H1 (cell line): ENCODE measurements at regions not wholly inside any gene's neighbourhood (a gene's known extent, or its start where the extent isn't known, plus 50 kb on each side); places are given as distances from the start of the nearest gene placed in this dataset.

Experiments
- CTCF ChIA-PET: fragments of 300-600 bp; sonication (Branson Sonifier 250); formaldehyde crosslinking; loops from one replicate; lab custom pipeline; 2021; ENCODE audit not compliant: partially characterized antibody; lab: Charles Lee
- POLR2A ChIA-PET: fragments of 300-600 bp; sonication (Branson Sonifier 250); formaldehyde crosslinking; loops from one replicate; lab custom pipeline; 2021; ENCODE audit warnings: inconsistent platforms; ENCODE audit not compliant: partially characterized antibody; lab: Charles Lee
- DNase-seq, 2 experiments: peaks; one replicate each; pipeline versions ENCODE4 v3.0.0 to v3.0.0-alpha.2; 2010 to 2022; ENCODE audit warnings: low spot score in 2 of 2, low read depth in 1 of 2, mixed read lengths in 1 of 2
- FAIRE-seq: peaks from 2 replicates; lab custom pipeline; 2011; peaks lifted over from hg19 to GRCh38; lab: Jason Lieb, UNC
- H2AFZ ChIP-seq: 2 replicates; pipeline ENCODE4 v1.8.1; 2012; ENCODE audit warnings: low read length, inconsistent platforms
- H2AK5ac ChIP-seq: 2 replicates; pipeline ENCODE4 v1.6.1; 2013; ENCODE audit warnings: low read depth, low read length
- H2BK120ac ChIP-seq: replicated peaks from 2 replicates; pipeline ENCODE3; 2013; ENCODE audit warnings: low read depth, low read length, inconsistent platforms
- H2BK12ac ChIP-seq: 2 replicates; pipeline ENCODE4 v1.6.1; 2013; ENCODE audit warnings: low read depth, low read length
- H2BK15ac ChIP-seq: 2 replicates; pipeline ENCODE4 v1.6.1; 2013; ENCODE audit warnings: low read length
- H2BK20ac ChIP-seq: 2 replicates; pipeline ENCODE4 v1.6.1; 2013; ENCODE audit warnings: low read length
- H2BK5ac ChIP-seq: 2 replicates; pipeline ENCODE4 v1.6.1; 2013; ENCODE audit warnings: low read depth, low read length
- H3K14ac ChIP-seq: 2 replicates; pipeline ENCODE4 v1.6.1; 2013; ENCODE audit warnings: inconsistent platforms; ENCODE audit not compliant: insufficient read length
- H3K18ac ChIP-seq: 2 replicates; pipeline ENCODE4 v1.6.1; 2013; ENCODE audit warnings: low read length; ENCODE audit errors: extremely low read depth
- H3K23ac ChIP-seq: 2 replicates; pipeline ENCODE4 v1.6.1; 2013; ENCODE audit warnings: inconsistent platforms; ENCODE audit not compliant: insufficient read length
- H3K23me2 ChIP-seq: 2 replicates; pipeline ENCODE4 v1.6.1; 2013; ENCODE audit warnings: low read depth, low read length
- H3K27ac ChIP-seq: 2 replicates; pipeline ENCODE4 v1.6.1; 2011; ENCODE audit warnings: low read depth, low read length, inconsistent platforms
- H3K27me3 ChIP-seq, 4 experiments: replicated peaks in 1 of 4; 1 replicate in 1 of 4; 2 replicates in 3 of 4; pipeline versions ENCODE4 v1.6.1 to v1.8.1; 2011 to 2013; ENCODE audit warnings: low read length in 3 of 4, mild to moderate bottlenecking in 3 of 4, inconsistent platforms in 2 of 4, mixed read lengths in 2 of 4, moderate library complexity in 1 of 4; ENCODE audit not compliant: control insufficient read depth in 3 of 4, insufficient read depth in 3 of 4; ENCODE audit errors: extremely low read depth in 1 of 4
- H3K36me3 ChIP-seq, 4 experiments: 2 replicates each; pipeline versions ENCODE4 v1.6.1 to v1.8.1; 2011 to 2013; ENCODE audit warnings: mild to moderate bottlenecking in 4 of 4, low read length in 3 of 4, moderate library complexity in 2 of 4, control low read depth in 1 of 4, inconsistent platforms in 1 of 4; ENCODE audit not compliant: insufficient read depth in 4 of 4, control insufficient read depth in 2 of 4
- H3K4ac ChIP-seq: replicated peaks from 2 replicates; pipeline ENCODE3; 2013; ENCODE audit warnings: low read length, low read depth, mixed read lengths, inconsistent platforms; ENCODE audit not compliant: insufficient read length
- H3K4me1 ChIP-seq, 4 experiments: replicated peaks in 1 of 4; 1 replicate in 1 of 4; 2 replicates in 3 of 4; pipeline versions ENCODE4 v1.6.1 to v1.8.1; 2011 to 2013; ENCODE audit warnings: low read length in 3 of 4, inconsistent platforms in 2 of 4, mixed read lengths in 1 of 4; ENCODE audit not compliant: insufficient read depth in 4 of 4, control insufficient read depth in 3 of 4
- H3K4me2 ChIP-seq, 2 experiments: 2 replicates each; pipeline versions ENCODE4 v1.6.1 to v1.8.1; 2011 to 2013; ENCODE audit warnings: low read depth in 2 of 2, low read length in 2 of 2, control low read depth in 1 of 2, inconsistent platforms in 1 of 2, mild to moderate bottlenecking in 1 of 2; ENCODE audit not compliant: insufficient read depth in 1 of 2
- H3K4me3 ChIP-seq, 4 experiments: fragments of 200-600, 300-600 bp in 1 of 4; sonication (generic), shearing (Covaris generic), sonication (Bioruptor Twin) in 1 of 4; 2 replicates each; pipeline versions ENCODE4 v1.5.1 to v1.8.1; 2011 to 2016; ENCODE audit warnings: low read length in 4 of 4, low read depth in 3 of 4, control low read depth in 2 of 4, inconsistent platforms in 2 of 4, mild to moderate bottlenecking in 2 of 4, mixed read lengths in 1 of 4, moderate library complexity in 1 of 4; ENCODE audit not compliant: insufficient read depth in 2 of 4; ENCODE audit errors: extremely low read depth in 1 of 4
- H3K56ac ChIP-seq: replicated peaks from 2 replicates; pipeline ENCODE3; 2013; ENCODE audit warnings: low read depth, mild to moderate bottlenecking, mixed read lengths, low read length, inconsistent platforms; ENCODE audit not compliant: insufficient read length
- H3K79me1 ChIP-seq: 2 replicates; pipeline ENCODE4 v1.6.1; 2013; ENCODE audit warnings: low read depth, low read length, control low read depth
- H3K79me2 ChIP-seq, 2 experiments: 2 replicates each; pipeline versions ENCODE4 v1.6.1 to v1.8.1; 2012 to 2013; ENCODE audit warnings: low read length in 2 of 2, mild to moderate bottlenecking in 2 of 2, inconsistent platforms in 1 of 2; ENCODE audit not compliant: insufficient read depth in 2 of 2, control insufficient read depth in 1 of 2
- H3K9ac ChIP-seq, 4 experiments: replicated peaks in 1 of 4; 1 replicate in 1 of 4; 2 replicates in 3 of 4; pipeline versions ENCODE4 v1.6.1 to v1.8.1; 2011 to 2013; ENCODE audit warnings: low read depth in 3 of 4, low read length in 3 of 4, control low read depth in 2 of 4, mild to moderate bottlenecking in 2 of 4, moderate library complexity in 2 of 4, inconsistent platforms in 1 of 4; ENCODE audit errors: extremely low read depth in 1 of 4
- H3K9me3 ChIP-seq, 2 experiments: 2 replicates each; pipeline versions ENCODE4 v1.6.1 to v1.8.1; 2012 to 2013; ENCODE audit warnings: mild to moderate bottlenecking in 2 of 2, moderate library complexity in 2 of 2, control low read depth in 1 of 2, inconsistent platforms in 1 of 2, low read depth in 1 of 2, low read length in 1 of 2, mixed read lengths in 1 of 2; ENCODE audit not compliant: insufficient read depth in 2 of 2
- H4K20me1 ChIP-seq, 2 experiments: replicated peaks in 1 of 2; 2 replicates each; pipeline versions ENCODE3 to v1.8.1; 2011 to 2013; ENCODE audit warnings: inconsistent platforms in 2 of 2, low read length in 2 of 2, mild to moderate bottlenecking in 1 of 2; ENCODE audit not compliant: insufficient read depth in 2 of 2, control insufficient read depth in 1 of 2
- H4K5ac ChIP-seq: 2 replicates; pipeline ENCODE4 v1.6.1; 2013; ENCODE audit warnings: low read length, low read depth, mixed read lengths, inconsistent platforms; ENCODE audit not compliant: insufficient read length
- H4K8ac ChIP-seq: 2 replicates; pipeline ENCODE4 v1.8.0; 2013; ENCODE audit warnings: mild to moderate bottlenecking, moderate library complexity, low read length, inconsistent platforms; ENCODE audit not compliant: insufficient read depth; ENCODE audit errors: extremely low read depth
- H4K91ac ChIP-seq: replicated peaks from 2 replicates; pipeline ENCODE3; 2013; ENCODE audit warnings: low read length, mixed read lengths, inconsistent platforms; ENCODE audit not compliant: insufficient read length
- CEBPB ChIP-seq: IDR thresholded peaks from 2 replicates; pipeline ENCODE4 v1.6.1; 2012; ENCODE audit warnings: low read depth, low read length
- JUND ChIP-seq: IDR thresholded peaks from 2 replicates; pipeline ENCODE4 v1.6.1; 2011; ENCODE audit warnings: mild to moderate bottlenecking, improper control_type of control experiment, low read length
- RBBP5 ChIP-seq: IDR thresholded peaks from 2 replicates; pipeline ENCODE4 v1.7.1; 2012; ENCODE audit warnings: low read depth, mild to moderate bottlenecking, inconsistent platforms, low read length, moderate library complexity, borderline replicate concordance
- RFX5 ChIP-seq: IDR thresholded peaks from 2 replicates; pipeline ENCODE4 v1.6.1; 2011; ENCODE audit warnings: low read depth, low read length, improper control_type of control experiment, borderline replicate concordance
- TAF1 ChIP-seq: IDR thresholded peaks from 2 replicates; pipeline ENCODE4 v1.6.1; 2011; ENCODE audit warnings: mild to moderate bottlenecking, low read depth, low read length
- WGBS, 2 experiments: shearing (Covaris generic) in 1 of 2; methylation state at CpG; one replicate each; pipeline versions ENCODE4 v1.1.6 to v1.1.7; 2013 to 2015; ENCODE audit warnings: low lambda C conversion rate in 2 of 2, mixed read lengths in 2 of 2, inconsistent platforms in 1 of 2, low coverage in 1 of 2, missing lambda C conversion rate in 1 of 2; ENCODE audit not compliant: insufficient replicate concordance in 2 of 2, insufficient coverage in 1 of 2, insufficient read length in 1 of 2; ENCODE audit errors: extremely low coverage in 1 of 2, missing lambda C conversion rate in 1 of 2; 5-methylcytosine and 5-hydroxymethylcytosine counted together
- TF ChIP-seq, protein P1 (sequence below): IDR thresholded peaks from 2 replicates; pipeline ENCODE4 v1.6.1; 2012; ENCODE audit warnings: inconsistent platforms

DNA sequence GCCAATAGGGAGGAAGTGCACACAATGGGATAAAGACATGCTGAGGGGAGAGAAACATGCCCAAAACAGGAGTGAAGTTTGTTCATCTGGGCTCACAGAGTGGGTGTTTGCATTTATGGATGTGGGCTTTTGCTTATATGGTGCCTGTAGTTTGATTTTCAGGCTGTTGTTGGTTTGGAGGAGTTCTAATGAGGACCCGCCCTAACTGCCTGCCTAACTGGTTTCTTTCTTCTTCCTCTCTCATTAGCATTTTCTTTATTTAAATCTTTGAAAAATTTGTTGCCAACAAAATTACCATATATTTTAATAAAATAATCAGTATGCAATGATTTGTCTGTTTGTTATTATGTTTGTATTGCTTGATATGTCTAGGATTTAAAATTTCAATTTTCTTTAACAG lies 1965.8 kb downstream of the C4orf33 start:
- CTCF ChIA-PET = interaction anchor here (0.6 kb wide), 1 partner anchor 204 kb away, joined by 3 read pairs; no protein-coding TSS in a partner anchor
- no peak for TF ChIP-seq RFX5
- no peak for TF ChIP-seq JUND
- TF ChIP-seq RBBP5 = no peak
- TF ChIP-seq, protein P1, sequence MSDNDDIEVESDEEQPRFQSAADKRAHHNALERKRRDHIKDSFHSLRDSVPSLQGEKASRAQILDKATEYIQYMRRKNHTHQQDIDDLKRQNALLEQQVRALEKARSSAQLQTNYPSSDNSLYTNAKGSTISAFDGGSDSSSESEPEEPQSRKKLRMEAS = no peak
- TF ChIP-seq TAF1 = no peak
- no peak for TF ChIP-seq CEBPB

More for the DNA sequence above, 1965.8 kb downstream of the C4orf33 start:
- WGBS, 2 experiments = 87% methylated on average over 1 of the region's 1 CpG; no CpG with 5 or more reads in 1 of the 2 experiments
- Histone ChIP-seq H2BK5ac (no peak overlapping the region), H3K4me1 (no peaks in the 10 kb centered on the region), H2AK5ac (no peak overlapping the region), H3K36me3 (no peaks in the 10 kb centered on the region; a peak in 1 of 8 replicates), H3K4me2 (no peak overlapping the region), H3K18ac (no peak overlapping the region), H3K9ac (no peak overlapping the region), H2BK15ac (no peak overlapping the region), H3K79me2 (no peaks in the 10 kb centered on the region), H3K14ac (no peak overlapping the region), H4K5ac (no peak overlapping the region), H3K9me3 (peaks cover 8 to 10% of the 10 kb centered on the region in 2 experiments), H4K91ac (no peak overlapping the region), H3K4ac (no peak overlapping the region), H2BK20ac (no peak overlapping the region), H4K20me1 (no peaks in the 10 kb centered on the region), H3K27me3 (no peaks in the 10 kb centered on the region), H3K79me1 (no peaks in the 10 kb centered on the region), H3K23ac (no peak overlapping the region), H4K8ac (no peak overlapping the region), H3K27ac (no peak overlapping the region), H2BK12ac (no peak overlapping the region), H2AFZ (no peak overlapping the region), H2BK120ac (no peak overlapping the region), H3K23me2 (no peaks in the 10 kb centered on the region), H3K4me3 (no peak overlapping the region), H3K56ac (no peak overlapping the region)
- DNase-seq = no peak
- no peak for FAIRE-seq
- POLR2A ChIA-PET = no interaction called here
